Type B pancreatic cell (in vitro differentiated cells): ENCODE measurements at regions not wholly inside any gene's neighbourhood (a gene's known extent, or its start where the extent isn't known, plus 50 kb on each side); places are given as distances from the start of the nearest gene placed in this dataset.

Experiments used
- DNase-seq: peaks from one replicate; pipeline ENCODE4 v3.0.0; 2021; ENCODE audit warnings: mixed read lengths; ENCODE audit not compliant: unreplicated experiment; ENCODE audit errors: extremely low spot score
- H3K27ac Mint-ChIP-seq: 2 replicates; pipeline ENCODE4 v1.8.0; 2021; ENCODE audit warnings: mild to moderate bottlenecking, mixed read lengths
- H3K27me3 Mint-ChIP-seq: 2 replicates; pipeline ENCODE4 v1.8.0; 2021; ENCODE audit warnings: mixed read lengths
- H3K36me3 Mint-ChIP-seq: 2 replicates; pipeline ENCODE4 v1.8.0; 2021; ENCODE audit warnings: mixed read lengths
- H3K4me1 Mint-ChIP-seq: one replicate; pipeline ENCODE4 v1.8.0; 2021; ENCODE audit warnings: mixed read lengths; ENCODE audit not compliant: unreplicated experiment
- H3K4me3 Mint-ChIP-seq: 2 replicates; pipeline ENCODE4 v1.8.0; 2021; ENCODE audit warnings: mild to moderate bottlenecking, mixed read lengths
- H3K9me3 Mint-ChIP-seq: 2 replicates; pipeline ENCODE4 v1.8.0; 2021; ENCODE audit warnings: mixed read lengths
- TF ChIP-seq, protein P1 (sequence below): fragments of 200-600 bp; sonication (generic); conservative IDR thresholded peaks from 2 replicates; pipeline ENCODE4 v1.5.0; 2021; ENCODE audit warnings: antibody characterized with exemption, mild to moderate bottlenecking

DNA sequence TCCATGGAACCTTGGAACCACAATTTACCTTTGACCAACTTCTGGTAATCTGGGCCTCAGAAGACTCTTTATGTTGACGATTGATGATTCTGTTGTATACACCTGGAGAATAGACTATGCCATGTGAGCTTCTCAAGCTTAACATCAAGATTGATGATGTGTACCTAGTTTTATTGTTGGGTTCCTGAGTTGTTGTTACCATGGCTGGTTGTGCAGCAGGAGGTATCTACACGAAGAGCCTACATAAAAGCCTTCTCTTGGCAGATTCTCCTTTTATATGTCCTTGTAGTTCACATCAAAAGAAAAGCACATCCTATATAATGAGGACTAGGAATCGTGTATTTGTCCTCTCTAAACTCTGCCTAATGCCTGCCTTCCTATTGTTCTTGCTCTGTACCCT lies 272.0 kb downstream of the DTHD1 start:
- H3K4me1 Mint-ChIP-seq: no peaks in the 10 kb centered on the region
- TF ChIP-seq, protein P1, sequence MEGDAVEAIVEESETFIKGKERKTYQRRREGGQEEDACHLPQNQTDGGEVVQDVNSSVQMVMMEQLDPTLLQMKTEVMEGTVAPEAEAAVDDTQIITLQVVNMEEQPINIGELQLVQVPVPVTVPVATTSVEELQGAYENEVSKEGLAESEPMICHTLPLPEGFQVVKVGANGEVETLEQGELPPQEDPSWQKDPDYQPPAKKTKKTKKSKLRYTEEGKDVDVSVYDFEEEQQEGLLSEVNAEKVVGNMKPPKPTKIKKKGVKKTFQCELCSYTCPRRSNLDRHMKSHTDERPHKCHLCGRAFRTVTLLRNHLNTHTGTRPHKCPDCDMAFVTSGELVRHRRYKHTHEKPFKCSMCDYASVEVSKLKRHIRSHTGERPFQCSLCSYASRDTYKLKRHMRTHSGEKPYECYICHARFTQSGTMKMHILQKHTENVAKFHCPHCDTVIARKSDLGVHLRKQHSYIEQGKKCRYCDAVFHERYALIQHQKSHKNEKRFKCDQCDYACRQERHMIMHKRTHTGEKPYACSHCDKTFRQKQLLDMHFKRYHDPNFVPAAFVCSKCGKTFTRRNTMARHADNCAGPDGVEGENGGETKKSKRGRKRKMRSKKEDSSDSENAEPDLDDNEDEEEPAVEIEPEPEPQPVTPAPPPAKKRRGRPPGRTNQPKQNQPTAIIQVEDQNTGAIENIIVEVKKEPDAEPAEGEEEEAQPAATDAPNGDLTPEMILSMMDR: no peak
- DNase-seq: no peak
- no peaks in the 10 kb centered on the region for H3K36me3 Mint-ChIP-seq
- H3K9me3 Mint-ChIP-seq: no peaks in the 10 kb centered on the region
- H3K27me3 Mint-ChIP-seq: no peaks in the 10 kb centered on the region
- H3K27ac Mint-ChIP-seq: no peak overlapping the region
- no peak overlapping the region for H3K4me3 Mint-ChIP-seq

DNA sequence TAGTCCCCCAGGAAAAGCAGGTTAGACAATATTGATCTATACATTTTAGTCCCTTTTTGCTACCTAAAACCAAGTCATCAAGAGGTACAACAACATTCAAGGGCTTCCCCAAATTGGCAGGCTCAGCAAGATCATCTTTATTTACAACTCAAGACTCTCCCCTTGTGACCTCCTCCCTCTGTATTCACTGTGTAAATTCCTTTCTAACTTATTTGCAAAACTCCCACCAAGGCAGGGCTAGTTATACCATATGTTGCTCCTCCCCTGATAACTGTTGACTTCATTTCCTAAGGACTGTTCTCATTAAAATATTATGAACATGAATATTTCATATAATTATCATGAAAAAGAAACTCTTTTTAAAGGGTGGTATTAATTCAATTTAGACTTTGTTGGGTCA lies 275.6 kb downstream of the DTHD1 start:
- no peak overlapping the region for H3K27ac Mint-ChIP-seq
- TF ChIP-seq, protein P1: no peak
- no peaks in the 10 kb centered on the region for H3K27me3 Mint-ChIP-seq
- no peak for DNase-seq
- H3K36me3 Mint-ChIP-seq: no peaks in the 10 kb centered on the region
- no peak overlapping the region for H3K4me3 Mint-ChIP-seq
- H3K4me1 Mint-ChIP-seq: no peaks in the 10 kb centered on the region
- no peaks in the 10 kb centered on the region for H3K9me3 Mint-ChIP-seq

DNA sequence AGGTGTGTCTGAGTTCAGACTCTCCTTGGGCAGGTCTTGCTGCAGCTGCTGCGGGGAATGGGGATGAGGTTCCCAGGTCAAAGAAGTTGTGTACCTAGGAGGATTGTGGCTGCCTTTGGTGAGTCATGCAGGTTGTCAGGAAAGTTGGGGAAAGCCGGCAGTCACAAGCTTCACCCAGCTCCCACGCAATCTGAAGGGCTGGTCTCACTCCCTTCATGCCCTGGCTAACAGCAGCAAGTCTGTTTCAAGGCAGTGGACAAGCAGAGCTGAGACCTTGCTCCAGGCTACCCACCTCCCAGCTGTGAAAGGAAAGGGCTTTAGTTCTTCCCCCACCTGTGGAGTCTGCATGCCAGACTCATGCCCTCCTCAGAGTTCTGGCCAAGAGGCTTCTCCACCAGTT lies 287.2 kb downstream of the DTHD1 start:
- no peak overlapping the region for H3K27ac Mint-ChIP-seq
- H3K36me3 Mint-ChIP-seq: no peaks in the 10 kb centered on the region
- H3K4me1 Mint-ChIP-seq: no peaks in the 10 kb centered on the region
- H3K4me3 Mint-ChIP-seq: no peak overlapping the region
- TF ChIP-seq, protein P1: no peak
- no peaks in the 10 kb centered on the region for H3K9me3 Mint-ChIP-seq
- no peaks in the 10 kb centered on the region for H3K27me3 Mint-ChIP-seq
- no peak for DNase-seq

DNA sequence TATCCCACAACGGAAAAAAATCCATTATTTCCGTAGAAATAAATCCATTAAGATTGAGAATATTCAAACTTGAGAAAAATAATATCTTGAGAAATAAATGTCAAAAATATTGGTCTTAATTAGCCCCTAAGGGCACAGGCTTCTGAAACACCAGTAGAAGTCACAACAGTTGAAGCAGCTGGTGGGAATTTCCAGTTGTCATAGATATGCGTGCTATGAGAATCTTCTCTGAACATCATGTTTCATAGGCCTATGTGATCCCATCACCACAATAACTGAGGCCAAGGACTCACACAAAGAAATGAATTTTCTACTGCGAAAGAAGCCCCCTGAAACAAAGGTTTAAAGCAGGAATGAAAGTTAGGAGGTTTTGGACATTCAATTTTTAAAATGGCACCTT lies 292.0 kb downstream of the DTHD1 start:
- Mint-ChIP-seq H3K4me1 (no peaks in the 10 kb centered on the region), H3K4me3 (no peak overlapping the region), H3K27ac (no peak overlapping the region), H3K9me3 (no peaks in the 10 kb centered on the region), H3K36me3 (no peaks in the 10 kb centered on the region), H3K27me3 (no peaks in the 10 kb centered on the region)
- TF ChIP-seq, protein P1: no peak
- DNase-seq: no peak

DNA sequence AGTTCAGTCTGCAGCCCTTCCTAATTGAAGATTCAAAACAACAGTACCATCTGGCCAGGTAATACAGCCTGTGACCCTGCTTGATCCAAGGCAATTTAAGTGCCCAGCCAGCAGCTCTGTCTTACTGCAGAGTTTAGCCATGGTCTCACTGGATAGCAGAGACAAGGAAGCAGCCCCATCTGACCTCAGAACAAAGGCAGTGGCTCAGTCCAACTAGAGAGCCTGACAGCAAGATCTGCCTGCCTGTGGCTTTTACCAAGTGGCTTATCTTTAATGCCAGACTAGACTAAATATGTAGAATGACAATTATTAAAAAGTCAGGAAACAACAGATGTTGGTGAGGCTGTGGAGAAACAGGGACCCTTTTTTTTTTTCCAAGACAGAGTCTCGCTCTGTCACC lies 293.4 kb downstream of the DTHD1 start:
- Mint-ChIP-seq H3K9me3 (no peaks in the 10 kb centered on the region), H3K36me3 (no peaks in the 10 kb centered on the region), H3K27me3 (no peaks in the 10 kb centered on the region), H3K4me1 (no peaks in the 10 kb centered on the region), H3K27ac (no peak overlapping the region), H3K4me3 (no peak overlapping the region)
- TF ChIP-seq, protein P1: no peak
- no peak for DNase-seq

DNA sequence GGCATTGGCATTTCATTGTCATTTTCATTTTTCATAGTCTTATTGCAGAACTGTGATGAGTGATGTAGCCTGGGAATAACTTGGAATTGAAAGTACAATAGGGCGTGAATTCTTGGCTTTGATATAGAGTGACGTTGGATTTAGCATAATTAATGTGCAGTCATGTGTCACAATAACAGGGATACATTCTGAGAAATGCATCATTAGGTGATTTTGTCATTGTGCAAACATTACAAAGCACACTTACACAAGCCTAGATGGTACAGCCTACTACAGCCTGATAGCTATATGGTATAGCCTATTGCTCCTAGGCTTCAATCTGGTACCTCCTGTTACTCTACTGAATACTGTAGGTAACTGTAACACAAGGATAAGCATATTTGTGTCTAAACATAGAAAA lies 300.8 kb downstream of the DTHD1 start:
- DNase-seq: no peak
- H3K27me3 Mint-ChIP-seq: no peaks in the 10 kb centered on the region
- no peaks in the 10 kb centered on the region for H3K9me3 Mint-ChIP-seq
- H3K36me3 Mint-ChIP-seq: no peaks in the 10 kb centered on the region
- H3K4me1 Mint-ChIP-seq: no peaks in the 10 kb centered on the region
- H3K4me3 Mint-ChIP-seq: no peak overlapping the region
- TF ChIP-seq, protein P1: no peak
- no peak overlapping the region for H3K27ac Mint-ChIP-seq
